ENCODE measurements at regions not wholly inside any gene's neighbourhood (a gene's known extent, or its start where the extent isn't known, plus 50 kb on each side); places are given as distances from the start of the nearest gene placed in this dataset.

GRCh38 chr3:137511655-137512054, 252.5 kb upstream of the SOX14 start:
- Histone ChIP-seq H3K4me1 (ENCODE audit: insufficient read depth, low read length, poor library complexity, severe bottlenecking) (no peaks in the 10 kb centered on the region), H3K4me2 (ENCODE audit: low read length) (no peak overlapping the region), H3K27ac (ENCODE audit: low read depth, low read length, poor library complexity, severe bottlenecking) (no peak overlapping the region), H4K20me1 (ENCODE audit: insufficient read depth, low read length) (no peaks in the 10 kb centered on the region), H3K9me2 (ENCODE audit: insufficient read depth, low read length) (no peaks in the 10 kb centered on the region), H3K36me3 (ENCODE audit: insufficient read depth, low read length) (no peaks in the 10 kb centered on the region), H2AFZ (ENCODE audit: low read length) (no peak overlapping the region), H3K4me3 (ENCODE audit: low read depth, low read length, poor library complexity, severe bottlenecking) (no peak overlapping the region), H3K9me3 (ENCODE audit: low read length) (no peaks in the 10 kb centered on the region), H3K79me2 (ENCODE audit: insufficient read depth, low read depth, low read length) (no peaks in the 10 kb centered on the region)
- intact Hi-C loops (cut with micrococcal nuclease; ENCODE audit: unreplicated experiment): no loop called here
- ChIA-PET CTCF (ENCODE audit: unreplicated experiment) (no interaction called here), POLR2A (no interaction called here)
- no TSS peak for BruUV-seq (replicated peaks)
- no peak for DNase-seq (ENCODE audit: low spot score)
- TF ChIP-seq, protein P1, sequence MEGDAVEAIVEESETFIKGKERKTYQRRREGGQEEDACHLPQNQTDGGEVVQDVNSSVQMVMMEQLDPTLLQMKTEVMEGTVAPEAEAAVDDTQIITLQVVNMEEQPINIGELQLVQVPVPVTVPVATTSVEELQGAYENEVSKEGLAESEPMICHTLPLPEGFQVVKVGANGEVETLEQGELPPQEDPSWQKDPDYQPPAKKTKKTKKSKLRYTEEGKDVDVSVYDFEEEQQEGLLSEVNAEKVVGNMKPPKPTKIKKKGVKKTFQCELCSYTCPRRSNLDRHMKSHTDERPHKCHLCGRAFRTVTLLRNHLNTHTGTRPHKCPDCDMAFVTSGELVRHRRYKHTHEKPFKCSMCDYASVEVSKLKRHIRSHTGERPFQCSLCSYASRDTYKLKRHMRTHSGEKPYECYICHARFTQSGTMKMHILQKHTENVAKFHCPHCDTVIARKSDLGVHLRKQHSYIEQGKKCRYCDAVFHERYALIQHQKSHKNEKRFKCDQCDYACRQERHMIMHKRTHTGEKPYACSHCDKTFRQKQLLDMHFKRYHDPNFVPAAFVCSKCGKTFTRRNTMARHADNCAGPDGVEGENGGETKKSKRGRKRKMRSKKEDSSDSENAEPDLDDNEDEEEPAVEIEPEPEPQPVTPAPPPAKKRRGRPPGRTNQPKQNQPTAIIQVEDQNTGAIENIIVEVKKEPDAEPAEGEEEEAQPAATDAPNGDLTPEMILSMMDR (conservative IDR thresholded peaks at IDR 0.05; ENCODE audit: low read length): 0 out of 2 replicates have a peak, but pooled peaks have one; percentile 18
- TF ChIP-seq EZH2phosphoT487 (IDR thresholded peaks at IDR 0.05; ENCODE audit: borderline replicate concordance, low read depth, low read length): no peak

- no peak overlapping the region for H3K27ac ChIP-seq (ENCODE audit: low read depth, low read length, poor library complexity, severe bottlenecking)
- no peaks in the 10 kb centered on the region for H3K9me2 ChIP-seq (ENCODE audit: insufficient read depth, low read length)
- no peak for DNase-seq (ENCODE audit: low spot score)
- intact Hi-C loops (cut with micrococcal nuclease; ENCODE audit: unreplicated experiment): no loop called here
- no peaks in the 10 kb centered on the region for H3K9me3 ChIP-seq (ENCODE audit: low read length)
- POLR2A ChIA-PET: no interaction called here
- BruUV-seq (replicated peaks): no TSS peak
- no peaks in the 10 kb centered on the region for H3K36me3 ChIP-seq (ENCODE audit: insufficient read depth, low read length)
- no peaks in the 10 kb centered on the region for H3K4me1 ChIP-seq (ENCODE audit: insufficient read depth, low read length, poor library complexity, severe bottlenecking)
- no peak overlapping the region for H3K4me2 ChIP-seq (ENCODE audit: low read length)
- no peaks in the 10 kb centered on the region for H3K79me2 ChIP-seq (ENCODE audit: insufficient read depth, low read depth, low read length)
- H2AFZ ChIP-seq (ENCODE audit: low read length): no peak overlapping the region
- H4K20me1 ChIP-seq (ENCODE audit: insufficient read depth, low read length): no peaks in the 10 kb centered on the region
- CTCF ChIA-PET (ENCODE audit: unreplicated experiment): no interaction called here
- TF ChIP-seq EZH2phosphoT487 (IDR thresholded peaks at IDR 0.05; ENCODE audit: borderline replicate concordance, low read depth, low read length): no peak
- TF ChIP-seq, protein P1 (conservative IDR thresholded peaks at IDR 0.05; ENCODE audit: low read length): peak; percentile 49; the same call in 1 of the 2 replicates
- no peak overlapping the region for H3K4me3 ChIP-seq (ENCODE audit: low read depth, low read length, poor library complexity, severe bottlenecking)
These were observed 249.3 kb upstream of the SOX14 start for GRCh38 chr3:137514853-137515252.

DNA sequence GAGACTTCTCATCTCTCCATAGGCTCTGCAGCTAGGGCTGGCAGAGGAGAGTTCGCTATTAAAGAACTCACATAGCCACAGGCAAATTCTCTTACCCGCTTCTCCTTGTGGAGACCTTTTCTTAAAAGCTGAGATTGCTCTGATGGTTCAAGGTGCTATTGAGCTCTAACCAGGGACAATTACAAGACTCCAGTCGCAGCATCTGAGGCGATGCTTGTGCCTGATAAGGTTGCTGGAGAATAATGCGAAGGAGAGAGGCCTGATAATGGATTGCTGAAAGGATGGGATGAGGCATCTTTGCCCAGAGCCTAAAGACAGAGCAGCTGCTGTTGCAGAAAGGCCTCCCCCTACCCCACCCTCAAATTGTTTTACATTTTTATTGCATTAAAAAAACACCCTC, 244.5 kb upstream of the SOX14 start:
- Histone ChIP-seq H3K9me2 (ENCODE audit: insufficient read depth, low read length) (no peaks in the 10 kb centered on the region), H2AFZ (ENCODE audit: low read length) (no peak overlapping the region), H3K79me2 (ENCODE audit: insufficient read depth, low read depth, low read length) (no peaks in the 10 kb centered on the region), H3K4me3 (ENCODE audit: low read depth, low read length, poor library complexity, severe bottlenecking) (no peak overlapping the region), H3K9me3 (ENCODE audit: low read length) (no peaks in the 10 kb centered on the region), H4K20me1 (ENCODE audit: insufficient read depth, low read length) (no peaks in the 10 kb centered on the region), H3K36me3 (ENCODE audit: insufficient read depth, low read length) (no peaks in the 10 kb centered on the region), H3K4me2 (ENCODE audit: low read length) (no peak overlapping the region), H3K4me1 (ENCODE audit: insufficient read depth, low read length, poor library complexity, severe bottlenecking) (no peaks in the 10 kb centered on the region), H3K27ac (ENCODE audit: low read depth, low read length, poor library complexity, severe bottlenecking) (no peak overlapping the region)
- TF ChIP-seq, protein P1 (conservative IDR thresholded peaks at IDR 0.05; ENCODE audit: low read length): no peak
- no peak for TF ChIP-seq EZH2phosphoT487 (IDR thresholded peaks at IDR 0.05; ENCODE audit: borderline replicate concordance, low read depth, low read length)
- intact Hi-C loops (cut with micrococcal nuclease; ENCODE audit: unreplicated experiment): no loop called here
- ChIA-PET CTCF (ENCODE audit: unreplicated experiment) (no interaction called here), POLR2A (interaction anchor here (0.7 kb wide), 1 partner anchor 307 kb away, joined by 4 read pairs; no protein-coding TSS in a partner anchor)
- BruUV-seq (replicated peaks): no TSS peak
- DNase-seq (ENCODE audit: low spot score): no peak
